Muscle of leg (tissue), 3 donors: ENCODE measurements at regions not wholly inside any gene's neighbourhood (a gene's known extent, or its start where the extent isn't known, plus 50 kb on each side); places are given as distances from the start of the nearest gene placed in this dataset.

Experiments
- DNase-seq: peaks from one replicate; pipeline ENCODE4 v3.0.0; 2013
- H3K27ac ChIP-seq: one replicate; pipeline ENCODE4 v1.5.1; 2013; ENCODE audit warnings: mild to moderate bottlenecking, low read length, control low read depth
- H3K27me3 ChIP-seq: one replicate; pipeline ENCODE4 v1.6.1; 2013; ENCODE audit warnings: low read length; ENCODE audit not compliant: control insufficient read depth, insufficient read depth
- H3K36me3 ChIP-seq: one replicate; pipeline ENCODE4 v1.6.1; 2013; ENCODE audit warnings: low read length; ENCODE audit not compliant: control insufficient read depth, insufficient read depth
- H3K4me1 ChIP-seq: one replicate; pipeline ENCODE4 v1.6.1; 2013; ENCODE audit warnings: low read length; ENCODE audit not compliant: control insufficient read depth, insufficient read depth
- H3K4me3 ChIP-seq: one replicate; pipeline ENCODE4 v1.5.1; 2013; ENCODE audit warnings: low read length, control low read depth
- H3K9me3 ChIP-seq: replicated peaks from 2 replicates; pipeline ENCODE4 v1.6.1; 2013; ENCODE audit warnings: low read depth, low read length; ENCODE audit not compliant: control insufficient read depth
- WGBS: methylation state at CpG from one replicate; pipeline ENCODE4 v1.1.5; 2013; ENCODE audit warnings: missing lambda C conversion rate; ENCODE audit not compliant: insufficient coverage; 5-methylcytosine and 5-hydroxymethylcytosine counted together

- no peaks in the 10 kb centered on the region for H3K9me3 ChIP-seq
- no CpG with 5 or more reads among the region's 2 CpGs for whole genome bisulfite sequencing
- H3K4me3 ChIP-seq, result no peak overlapping the region
- no peak overlapping the region for H3K27ac ChIP-seq
- no peak for DNase-seq
- no peaks in the 10 kb centered on the region for H3K36me3 ChIP-seq
- H3K27me3 ChIP-seq, result no peaks in the 10 kb centered on the region
- peaks cover 2% of the 10 kb centered on the region for H3K4me1 ChIP-seq
Measured at GRCh38 chr2:198656869-198657268, 800.9 kb downstream of the SATB2 start.

GRCh38 chr2:198654646-198655045 lies 803.1 kb downstream of the SATB2 start:
- no peaks in the 10 kb centered on the region for H3K9me3 ChIP-seq
- WGBS, result no CpG with 5 or more reads among the region's 5 CpGs
- H3K27ac ChIP-seq, result no peak overlapping the region
- no peak overlapping the region for H3K4me3 ChIP-seq
- H3K27me3 ChIP-seq, result no peaks in the 10 kb centered on the region
- no peaks in the 10 kb centered on the region for H3K36me3 ChIP-seq
- DNase-seq, result no peak
- no peaks in the 10 kb centered on the region for H3K4me1 ChIP-seq

GRCh38 chr2:198653311-198653710 lies 804.4 kb downstream of the SATB2 start:
- H3K27ac ChIP-seq, result no peak overlapping the region
- 70% methylated on average over 1 of the region's 2 CpGs for WGBS
- H3K4me3 ChIP-seq, result no peak overlapping the region

GRCh38 chr2:198652461-198652860 lies 805.3 kb downstream of the SATB2 start:
- Histone ChIP-seq H3K27me3 (no peaks in the 10 kb centered on the region), H3K9me3 (no peaks in the 10 kb centered on the region), H3K4me1 (no peaks in the 10 kb centered on the region), H3K36me3 (no peaks in the 10 kb centered on the region), H3K4me3 (no peak overlapping the region), H3K27ac (no peak overlapping the region)
- DNase-seq, result no peak
- no CpG with 5 or more reads among the region's 1 CpG for WGBS

More at GRCh38 chr2:198653311-198653710, 804.4 kb downstream of the SATB2 start:
- Histone ChIP-seq H3K27me3 (no peaks in the 10 kb centered on the region), H3K4me1 (no peaks in the 10 kb centered on the region), H3K36me3 (no peaks in the 10 kb centered on the region), H3K9me3 (no peaks in the 10 kb centered on the region)
- no peak for DNase-seq

GRCh38 chr2:198645816-198646215 lies 811.9 kb downstream of the SATB2 start:
- DNase-seq, result no peak
- Histone ChIP-seq H3K27me3 (no peaks in the 10 kb centered on the region), H3K4me3 (no peak overlapping the region), H3K9me3 (no peaks in the 10 kb centered on the region), H3K36me3 (no peaks in the 10 kb centered on the region), H3K27ac (no peak overlapping the region), H3K4me1 (no peaks in the 10 kb centered on the region)
- 95% methylated on average over 4 of the region's 4 CpGs for WGBS

- no CpG with 5 or more reads among the region's 3 CpGs for WGBS
Measured at GRCh38 chr2:198641161-198641560, 816.6 kb downstream of the SATB2 start.

GRCh38 chr2:198640463-198640862 lies 817.3 kb downstream of the SATB2 start:
- no peak for DNase-seq
- H3K27ac ChIP-seq, result no peak overlapping the region
- no peaks in the 10 kb centered on the region for H3K27me3 ChIP-seq
- H3K36me3 ChIP-seq, result no peaks in the 10 kb centered on the region
- WGBS, result no CpG with 5 or more reads among the region's 2 CpGs
- H3K4me1 ChIP-seq, result no peaks in the 10 kb centered on the region
- no peaks in the 10 kb centered on the region for H3K9me3 ChIP-seq
- H3K4me3 ChIP-seq, result no peak overlapping the region

More at GRCh38 chr2:198641161-198641560, 816.6 kb downstream of the SATB2 start:
- Histone ChIP-seq H3K4me1 (no peaks in the 10 kb centered on the region), H3K9me3 (no peaks in the 10 kb centered on the region), H3K4me3 (no peak overlapping the region), H3K27me3 (no peaks in the 10 kb centered on the region), H3K27ac (no peak overlapping the region), H3K36me3 (no peaks in the 10 kb centered on the region)
- no peak for DNase-seq

- Histone ChIP-seq H3K27me3 (no peaks in the 10 kb centered on the region), H3K4me3 (no peak overlapping the region), H3K9me3 (no peaks in the 10 kb centered on the region), H3K4me1 (no peaks in the 10 kb centered on the region), H3K36me3 (no peaks in the 10 kb centered on the region), H3K27ac (no peak overlapping the region)
- WGBS, result no CpG with 5 or more reads among the region's 1 CpG
- DNase-seq, result no peak
Measured at GRCh38 chr2:198639580-198639979, 818.2 kb downstream of the SATB2 start.

GRCh38 chr2:198638577-198638976 lies 819.2 kb downstream of the SATB2 start:
- Histone ChIP-seq H3K4me3 (no peak overlapping the region), H3K4me1 (no peaks in the 10 kb centered on the region), H3K27ac (no peak overlapping the region), H3K36me3 (no peaks in the 10 kb centered on the region), H3K9me3 (no peaks in the 10 kb centered on the region), H3K27me3 (no peaks in the 10 kb centered on the region)
- no peak for DNase-seq
- 67% methylated on average over 1 of the region's 3 CpGs for WGBS

GRCh38 chr2:198630384-198630783 lies 826.0 kb downstream of the PLCL1 start:
- Histone ChIP-seq H3K4me3 (no peak overlapping the region), H3K27ac (no peak overlapping the region), H3K9me3 (no peaks in the 10 kb centered on the region), H3K4me1 (no peaks in the 10 kb centered on the region), H3K36me3 (no peaks in the 10 kb centered on the region), H3K27me3 (no peaks in the 10 kb centered on the region)
- DNase-seq, result no peak
- 83% methylated on average over 1 of the region's 3 CpGs for WGBS

GRCh38 chr2:198628596-198628995 lies 824.2 kb downstream of the PLCL1 start:
- Histone ChIP-seq H3K9me3 (no peaks in the 10 kb centered on the region), H3K36me3 (no peaks in the 10 kb centered on the region), H3K27me3 (no peaks in the 10 kb centered on the region), H3K4me1 (no peaks in the 10 kb centered on the region), H3K27ac (no peak overlapping the region), H3K4me3 (no peak overlapping the region)
- no peak for DNase-seq
- 59% methylated on average over 2 of the region's 2 CpGs for WGBS
